ENCODE measurements at regions not wholly inside any gene's neighbourhood (a gene's known extent, or its start where the extent isn't known, plus 50 kb on each side); places are given as distances from the start of the nearest gene placed in this dataset.
"Not testable (repeated sequence)": the region's sequence is repeated elsewhere in the genome, so short reads cannot be mapped to it uniquely, and the experiment has no call there.

- DNase-seq (ENCODE audit: low read depth) = no peak
Observed at GRCh38 chr10:78437998-78438906, 404.6 kb downstream of the RPS24 start.

- DNase-seq (ENCODE audit: low read depth) = no peak
Observed at GRCh38 chr10:78438907-78439809, 405.5 kb downstream of the RPS24 start.

- no peak for DNase-seq (ENCODE audit: low read depth)
Observed at GRCh38 chr10:78441010-78441409, 407.3 kb downstream of the RPS24 start.

- no peak for DNase-seq (ENCODE audit: low read depth)
Observed at GRCh38 chr10:78441694-78442093, 408.0 kb downstream of the RPS24 start.

GRCh38 chr10:78442836-78443550 is 409.3 kb downstream of the RPS24 start:
- DNase-seq (ENCODE audit: low read depth) = no peak

GRCh38 chr10:78443900-78444571 is 410.4 kb downstream of the RPS24 start:
- no peak for DNase-seq (ENCODE audit: low read depth)

- not testable (repeated sequence) for DNase-seq (ENCODE audit: low read depth)
Observed at GRCh38 chr10:78444741-78445140, 411.1 kb downstream of the RPS24 start.

GRCh38 chr10:78445308-78445707 is 411.6 kb downstream of the RPS24 start:
- no peak for DNase-seq (ENCODE audit: low read depth)

GRCh38 chr10:78448470-78448869 is 414.8 kb downstream of the RPS24 start:
- no peak for DNase-seq (ENCODE audit: low read depth)

GRCh38 chr10:78448994-78449418 is 415.3 kb downstream of the RPS24 start:
- DNase-seq (ENCODE audit: low read depth) = no peak

GRCh38 chr10:78449554-78449953 is 415.9 kb downstream of the RPS24 start:
- DNase-seq (ENCODE audit: low read depth) = no peak

GRCh38 chr10:78450239-78450638 is 416.6 kb downstream of the RPS24 start:
- DNase-seq (ENCODE audit: low read depth) = no peak

GRCh38 chr10:78450807-78451485 is 417.3 kb downstream of the RPS24 start:
- no peak for DNase-seq (ENCODE audit: low read depth)

- no peak for DNase-seq (ENCODE audit: low read depth)
Observed at GRCh38 chr10:78451592-78451991, 417.9 kb downstream of the RPS24 start.

GRCh38 chr10:78454123-78454645 is 420.5 kb downstream of the RPS24 start:
- no peak for DNase-seq (ENCODE audit: low read depth)

GRCh38 chr10:78455236-78455635 is 421.6 kb downstream of the RPS24 start:
- DNase-seq (ENCODE audit: low read depth) = no peak

GRCh38 chr10:78455811-78456210 is 422.1 kb downstream of the RPS24 start:
- no peak for DNase-seq (ENCODE audit: low read depth)

- no peak for DNase-seq (ENCODE audit: low read depth)
Observed at GRCh38 chr10:78456649-78457400, 423.2 kb downstream of the RPS24 start.

- no peak for DNase-seq (ENCODE audit: low read depth)
Observed at GRCh38 chr10:78457804-78458482, 424.3 kb downstream of the RPS24 start.

All from activated gamma-delta T cell treated with anti-CD3 and anti-CD28 coated beads, Interleukin-2, amount 50 U/mL, for 16 hours (primary cell).